HG02852 (cell line): ENCODE measurements at regions not wholly inside any gene's neighbourhood (a gene's known extent, or its start where the extent isn't known, plus 50 kb on each side); places are given as distances from the start of the nearest gene placed in this dataset.
"Not testable (repeated sequence)": the region's sequence is repeated elsewhere in the genome, so short reads cannot be mapped to it uniquely, and the experiment has no call there.

Source experiments
- ATAC-seq: cut with Tn5 transposase; IDR thresholded peaks from one replicate; pipeline ENCODE4 v1.9.1; 2021; ENCODE audit warnings: mild to moderate bottlenecking, moderate library complexity; ENCODE audit not compliant: unreplicated experiment

- ATAC-seq: no peak
Measured at GRCh38 chr5:12109075-12109688, 204.9 kb upstream of the CTNND2 start.

GRCh38 chr5:12102151-12102550 lies 197.9 kb upstream of the CTNND2 start:
- no peak for ATAC-seq

GRCh38 chr5:12100542-12100941 lies 196.3 kb upstream of the CTNND2 start:
- ATAC-seq: no peak

GRCh38 chr5:12099296-12099695 lies 195.1 kb upstream of the CTNND2 start:
- no peak for ATAC-seq

GRCh38 chr5:12095808-12096281 lies 191.6 kb upstream of the CTNND2 start:
- peak; percentile 81 for ATAC-seq

GRCh38 chr5:12093586-12093985 lies 189.3 kb upstream of the CTNND2 start:
- no peak for ATAC-seq

GRCh38 chr5:12080761-12081160 lies 176.5 kb upstream of the CTNND2 start:
- ATAC-seq: no peak

- ATAC-seq: not testable (repeated sequence)
Measured at GRCh38 chr5:12078286-12078685, 174.0 kb upstream of the CTNND2 start.

- ATAC-seq: no peak
Measured at GRCh38 chr5:12073426-12073825, 169.2 kb upstream of the CTNND2 start.

- no peak for ATAC-seq
Measured at GRCh38 chr5:12072441-12072840, 168.2 kb upstream of the CTNND2 start.

- ATAC-seq: no peak
Measured at GRCh38 chr5:12071455-12071854, 167.2 kb upstream of the CTNND2 start.

GRCh38 chr5:12023614-12024241 lies 119.5 kb upstream of the CTNND2 start:
- peak; percentile 67 for ATAC-seq

- ATAC-seq: no peak
Measured at GRCh38 chr5:12022444-12022843, 118.2 kb upstream of the CTNND2 start.

- no peak for ATAC-seq
Measured at GRCh38 chr5:12019306-12019705, 115.1 kb upstream of the CTNND2 start.

- no peak for ATAC-seq
Measured at GRCh38 chr5:12017007-12017406, 112.8 kb upstream of the CTNND2 start.

- no peak for ATAC-seq
Measured at GRCh38 chr5:12016159-12016746, 112.0 kb upstream of the CTNND2 start.

- ATAC-seq: no peak
Measured at GRCh38 chr5:12013351-12013750, 109.1 kb upstream of the CTNND2 start.

- no peak for ATAC-seq
Measured at GRCh38 chr5:12003680-12004079, 99.4 kb upstream of the CTNND2 start.

GRCh38 chr5:11998397-11998796 lies 94.2 kb upstream of the CTNND2 start:
- no peak for ATAC-seq

- no peak for ATAC-seq
Measured at GRCh38 chr5:11997942-11998341, 93.7 kb upstream of the CTNND2 start.

GRCh38 chr5:11992518-11992917 lies 88.3 kb upstream of the CTNND2 start:
- no peak for ATAC-seq

GRCh38 chr5:11985993-11986392 lies 81.7 kb upstream of the CTNND2 start:
- no peak for ATAC-seq
